NCI-H1048 (cell line): ENCODE measurements at regions not wholly inside any gene's neighbourhood (a gene's known extent, or its start where the extent isn't known, plus 50 kb on each side); places are given as distances from the start of the nearest gene placed in this dataset.

Experiments
- DNase-seq: peaks from one replicate; lab custom pipeline; 2025; lab: John Stamatoyannopoulos, UW

DNA sequence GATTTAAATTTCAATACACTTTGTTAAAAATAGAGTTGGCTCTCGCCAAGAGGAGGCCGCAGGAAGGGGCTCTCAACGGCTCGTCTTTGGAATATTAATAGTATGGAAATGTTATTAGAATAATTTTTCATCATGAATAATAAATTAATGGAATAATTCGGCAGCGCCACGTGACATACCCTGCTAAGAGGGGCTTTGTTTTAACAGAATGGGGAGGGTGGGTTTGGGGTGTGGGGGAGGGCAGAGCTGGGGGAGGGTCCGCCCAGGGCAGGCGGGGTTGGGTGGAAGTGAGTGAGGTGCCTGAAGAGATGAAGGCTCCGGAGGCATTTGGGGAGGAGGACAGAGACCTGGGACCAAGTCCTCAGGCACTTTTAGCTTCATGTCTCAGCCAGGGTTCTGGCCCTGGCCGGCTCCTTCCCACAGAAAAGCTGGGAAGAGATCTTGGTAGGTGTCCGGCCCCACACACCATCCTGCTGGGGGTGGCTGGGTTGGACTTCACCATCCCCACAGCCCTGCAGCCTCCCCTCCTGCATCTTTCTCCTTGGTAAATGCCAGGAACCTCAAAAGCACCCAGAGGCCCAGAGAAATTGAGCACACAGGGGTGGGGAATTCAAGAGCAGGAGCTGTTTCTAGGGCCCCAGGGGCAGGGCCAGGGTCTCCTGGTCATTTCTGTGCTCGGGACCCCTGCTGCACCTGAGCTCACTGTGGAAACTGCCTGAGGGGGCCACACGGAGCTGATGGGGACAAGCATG is 93.6 kb upstream of the BHLHE23 start:
- DNase-seq, result no peak

DNA sequence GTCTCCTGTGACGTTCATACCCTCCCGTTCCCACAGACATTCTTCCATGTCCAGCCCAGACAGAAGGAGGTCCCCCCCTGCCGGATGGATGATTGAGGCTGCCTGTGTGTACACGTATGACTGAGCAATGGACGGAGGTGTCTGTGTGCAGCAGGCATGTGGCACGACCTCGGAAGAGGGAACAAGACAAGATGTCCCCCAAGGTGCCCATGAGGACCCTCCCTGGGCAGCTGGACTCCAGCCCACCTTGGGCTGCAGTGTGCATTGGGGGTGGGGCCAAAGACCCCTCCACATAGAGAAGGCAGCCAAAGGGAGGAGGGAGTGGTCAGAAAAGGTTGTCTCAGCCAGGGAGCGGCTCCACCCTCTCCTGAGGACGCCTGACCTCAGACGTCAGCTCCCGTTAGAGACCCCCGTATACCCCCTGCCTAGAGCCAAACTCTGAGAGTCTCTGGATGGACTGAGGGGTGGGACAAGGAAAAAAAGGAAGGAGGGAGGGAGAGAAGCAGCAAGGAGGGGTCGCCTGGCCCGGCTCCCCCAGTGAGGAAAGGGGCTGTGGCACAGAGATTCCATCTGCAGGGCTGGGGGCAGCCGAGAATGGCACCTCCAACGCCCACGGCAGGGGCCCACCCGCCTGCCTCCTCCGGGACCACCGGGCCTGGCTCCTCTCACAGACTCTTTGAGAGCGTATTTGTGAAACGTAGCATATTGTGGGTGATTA is 92.9 kb upstream of the BHLHE23 start:
- DNase-seq, result no peak

DNA sequence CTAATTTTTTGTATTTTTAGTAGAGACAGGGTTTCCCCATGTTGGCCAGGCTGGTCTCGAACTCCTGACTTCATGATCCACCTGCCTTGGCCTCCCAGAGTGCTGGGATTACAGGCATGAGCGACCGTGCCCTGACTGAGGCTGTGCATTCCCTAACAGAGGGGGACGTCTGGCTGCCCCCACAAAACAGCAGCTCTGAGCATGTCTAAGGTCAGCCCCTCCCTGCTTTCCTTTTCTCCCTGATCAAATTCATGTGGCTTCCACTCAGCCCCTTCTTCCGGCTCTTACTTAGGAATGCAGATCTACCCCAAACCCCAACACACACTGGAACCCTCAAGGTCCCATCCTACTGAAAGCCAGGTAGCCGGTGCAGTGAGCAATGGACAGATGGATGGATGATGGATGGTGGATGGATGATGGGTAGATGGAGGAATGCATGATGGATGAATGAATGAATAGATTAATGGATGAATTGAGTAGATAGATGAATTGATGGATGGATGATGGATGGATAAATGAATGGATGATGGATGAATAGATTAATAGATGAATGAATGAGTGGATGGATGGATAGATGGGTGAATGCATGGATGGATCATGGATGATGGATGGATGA is 91.5 kb upstream of the BHLHE23 start:
- DNase-seq, result no peak

DNA sequence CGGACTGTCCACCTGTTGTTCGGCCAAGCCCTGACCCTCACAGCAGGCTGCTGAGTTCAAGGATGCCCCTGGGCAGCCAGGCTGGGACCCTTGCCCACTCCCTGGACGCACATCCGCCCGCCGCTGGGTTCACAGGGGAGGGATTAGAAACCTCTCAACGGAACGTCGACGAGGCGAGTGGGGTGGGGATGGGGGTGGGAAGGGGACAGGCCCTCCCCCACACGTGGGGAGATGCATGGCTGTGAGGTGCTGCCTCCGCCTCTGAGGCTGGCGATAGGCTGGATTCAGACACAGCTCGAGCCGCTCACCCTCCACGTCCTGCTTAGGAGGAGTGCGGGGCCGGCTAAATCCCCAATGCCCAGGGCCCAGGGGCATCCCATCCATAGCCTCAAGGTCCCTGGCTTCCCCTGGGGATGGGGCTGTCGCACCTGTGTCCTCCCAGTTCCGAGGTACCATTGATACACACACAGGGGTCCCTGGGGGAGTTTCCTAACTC is 90.6 kb upstream of the BHLHE23 start:
- no peak for DNase-seq

DNA sequence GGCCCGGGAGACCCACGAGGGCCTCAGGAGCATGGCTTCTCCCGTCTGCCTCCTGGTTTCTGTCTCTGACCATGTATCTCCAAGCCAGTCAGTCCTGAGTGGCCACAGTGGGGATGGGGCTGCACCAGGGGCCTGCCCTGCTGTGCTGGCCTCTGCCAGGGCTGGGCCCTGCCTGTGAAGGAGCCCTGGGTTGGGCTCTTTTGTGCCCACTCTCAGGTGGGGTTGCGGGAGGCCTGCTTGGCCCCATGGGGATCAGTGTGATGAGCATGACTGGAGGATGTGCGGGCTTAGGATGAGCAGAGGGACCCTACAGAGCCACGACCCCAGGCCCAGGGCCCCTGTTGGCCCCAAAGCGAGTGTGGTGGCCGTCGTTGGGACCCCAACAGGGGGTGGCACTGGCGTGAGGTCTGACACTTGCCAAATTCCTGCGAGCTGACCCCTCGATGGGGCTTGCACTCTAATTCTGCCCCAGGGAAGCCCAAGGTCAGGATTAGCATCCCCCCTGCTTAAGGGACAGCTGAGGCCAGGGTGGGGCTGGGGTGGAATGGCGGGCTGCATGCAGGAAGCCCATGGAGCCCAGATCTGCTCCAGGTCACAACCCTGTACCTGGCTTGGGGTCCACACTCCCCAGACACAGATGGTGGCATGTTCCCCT is 90.0 kb upstream of the BHLHE23 start:
- DNase-seq, result no peak

DNA sequence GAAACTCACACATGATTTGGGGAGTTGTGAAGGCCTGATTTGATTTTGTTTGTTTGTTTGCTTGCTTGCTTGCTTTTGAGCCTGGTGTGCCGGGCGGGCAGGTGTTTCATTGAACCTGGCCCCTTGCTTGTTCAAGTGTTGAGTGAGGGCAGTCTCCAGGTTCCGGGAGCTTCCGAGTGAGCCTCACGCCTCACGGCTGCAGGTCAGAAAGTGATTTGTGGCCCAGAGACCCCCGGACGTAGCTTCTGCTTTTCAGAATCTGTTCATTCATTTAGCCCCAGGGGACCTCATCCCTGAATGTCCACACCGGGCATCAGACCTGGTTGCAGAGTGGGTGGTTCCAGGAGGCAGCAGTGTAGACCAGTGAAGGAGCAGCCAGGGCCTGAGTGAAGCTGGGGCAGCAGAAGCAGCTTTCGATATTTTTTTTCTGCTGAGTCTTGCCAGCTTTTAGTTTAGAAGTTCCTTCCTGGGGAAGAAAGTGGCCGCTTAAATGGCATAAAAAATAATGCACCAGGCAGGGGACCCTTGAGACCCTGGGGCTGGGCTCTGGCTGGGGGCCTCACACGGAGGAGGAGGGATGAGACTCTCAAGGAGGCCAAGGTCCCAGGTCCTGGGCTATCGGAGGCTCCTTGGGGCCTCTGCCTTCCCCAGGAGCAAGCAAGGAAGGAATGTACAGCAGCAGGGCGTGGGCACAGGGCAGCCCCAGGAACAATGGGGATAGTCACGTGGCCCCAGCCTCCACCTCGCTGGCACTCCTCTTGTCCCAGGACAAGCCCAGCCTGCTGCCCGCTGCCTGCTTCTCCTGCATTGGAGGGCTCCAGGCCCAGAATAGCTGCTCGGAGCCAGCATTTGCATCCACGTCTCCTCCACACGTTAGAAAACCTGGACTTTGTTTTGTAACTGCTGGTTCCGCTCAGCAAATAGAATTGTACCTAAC is 89.2 kb upstream of the BHLHE23 start:
- no peak for DNase-seq

DNA sequence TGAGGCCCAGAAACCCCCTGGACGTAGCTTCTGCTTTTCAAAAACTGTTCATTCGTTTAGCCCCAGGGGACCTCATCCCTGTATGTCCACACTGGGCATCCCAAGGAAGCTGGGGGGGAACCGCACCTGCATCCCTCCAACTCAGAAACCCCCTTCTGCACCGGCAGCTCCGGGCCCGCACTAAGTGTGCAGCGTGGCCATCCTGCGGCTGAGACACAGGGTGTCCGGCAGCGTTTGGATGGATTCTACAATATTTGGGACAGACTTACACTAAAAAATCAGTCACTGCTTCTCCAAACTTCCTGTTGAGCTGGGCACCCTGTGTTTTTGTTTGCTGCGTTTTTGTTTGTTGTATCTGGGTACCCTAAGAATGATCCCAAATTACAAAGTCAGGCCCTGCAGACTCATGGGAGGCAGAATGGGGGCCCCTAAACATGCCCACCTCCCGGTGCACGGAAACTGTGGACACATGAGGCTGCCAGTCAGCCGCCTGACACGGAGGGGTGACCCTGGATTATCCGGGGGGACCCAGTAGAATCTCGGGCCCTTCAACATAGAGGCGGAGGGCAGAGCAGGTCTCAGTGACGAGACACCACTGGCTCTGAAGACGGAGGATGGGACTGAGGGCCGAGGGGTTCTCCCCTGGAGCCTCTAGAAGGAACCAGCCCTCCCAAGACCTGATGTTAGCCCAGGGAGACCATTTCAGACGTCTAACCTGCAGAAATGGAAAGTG is 88.2 kb upstream of the BHLHE23 start:
- no peak for DNase-seq

DNA sequence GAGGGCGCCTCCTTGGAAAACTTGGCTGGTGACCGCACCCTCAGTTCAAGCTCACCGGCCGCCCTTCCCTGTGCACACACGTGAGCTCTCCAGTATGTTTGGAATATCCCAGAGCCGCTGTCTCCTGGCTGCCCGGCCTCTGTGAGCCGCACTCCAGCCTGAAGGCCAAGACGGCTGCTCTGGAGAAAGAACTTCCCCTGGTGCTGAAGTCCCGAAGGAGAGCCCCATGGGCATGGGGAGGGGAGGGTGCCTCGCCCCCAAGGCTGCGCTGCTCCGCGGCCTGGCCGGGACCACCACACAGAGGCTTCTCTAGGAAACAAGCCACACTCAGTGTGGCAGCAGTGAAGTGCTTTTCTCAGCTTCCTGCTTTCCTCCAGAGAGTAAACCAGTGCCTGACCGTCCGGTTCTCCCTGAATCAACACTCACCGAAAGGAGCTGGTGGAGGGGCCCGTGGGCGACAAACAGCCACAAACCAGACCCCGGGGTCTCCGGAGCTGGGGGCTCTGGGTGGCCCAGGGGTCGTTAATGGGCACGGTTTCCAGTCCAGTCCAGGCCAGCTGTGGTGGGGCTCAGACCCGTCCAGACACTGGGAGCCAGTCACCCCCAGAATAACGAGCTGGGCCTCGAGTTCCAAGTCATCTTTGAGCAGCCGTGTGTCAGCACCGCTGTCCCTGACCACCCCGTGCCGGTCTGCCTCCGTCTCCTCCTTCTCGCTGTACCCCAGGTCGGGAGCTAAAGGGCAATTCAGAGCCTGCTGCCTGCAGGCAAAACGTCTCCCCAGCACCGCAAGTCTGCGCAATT is 87.4 kb upstream of the BHLHE23 start:
- DNase-seq, result no peak

DNA sequence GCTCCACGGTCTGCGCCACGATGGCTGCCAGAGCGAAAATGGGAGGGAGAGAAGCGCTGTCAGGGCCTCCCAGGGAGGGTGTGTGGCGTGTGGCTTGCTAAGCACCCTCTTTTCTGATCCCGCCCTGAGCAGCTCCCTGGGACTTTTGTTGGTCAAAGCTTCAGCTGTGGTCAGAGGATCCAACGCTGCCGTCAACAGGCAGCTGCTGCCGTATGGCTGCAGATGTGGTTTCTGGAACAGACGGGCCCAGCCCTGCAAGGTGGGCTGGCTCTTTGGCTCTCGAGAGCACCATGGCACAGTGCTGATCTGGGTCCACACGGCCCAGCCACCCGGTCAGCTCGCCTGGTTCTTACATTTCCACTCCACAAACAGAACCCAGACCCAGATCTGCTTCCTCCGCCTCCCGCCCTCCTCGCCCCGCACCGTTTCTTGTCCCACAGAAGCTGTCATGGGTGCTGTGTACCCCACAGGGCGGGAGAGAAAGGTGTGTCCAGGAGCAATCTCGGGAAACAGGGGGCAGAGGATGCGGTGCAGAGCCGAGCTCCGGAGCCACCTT is 86.0 kb upstream of the BHLHE23 start:
- no peak for DNase-seq

DNA sequence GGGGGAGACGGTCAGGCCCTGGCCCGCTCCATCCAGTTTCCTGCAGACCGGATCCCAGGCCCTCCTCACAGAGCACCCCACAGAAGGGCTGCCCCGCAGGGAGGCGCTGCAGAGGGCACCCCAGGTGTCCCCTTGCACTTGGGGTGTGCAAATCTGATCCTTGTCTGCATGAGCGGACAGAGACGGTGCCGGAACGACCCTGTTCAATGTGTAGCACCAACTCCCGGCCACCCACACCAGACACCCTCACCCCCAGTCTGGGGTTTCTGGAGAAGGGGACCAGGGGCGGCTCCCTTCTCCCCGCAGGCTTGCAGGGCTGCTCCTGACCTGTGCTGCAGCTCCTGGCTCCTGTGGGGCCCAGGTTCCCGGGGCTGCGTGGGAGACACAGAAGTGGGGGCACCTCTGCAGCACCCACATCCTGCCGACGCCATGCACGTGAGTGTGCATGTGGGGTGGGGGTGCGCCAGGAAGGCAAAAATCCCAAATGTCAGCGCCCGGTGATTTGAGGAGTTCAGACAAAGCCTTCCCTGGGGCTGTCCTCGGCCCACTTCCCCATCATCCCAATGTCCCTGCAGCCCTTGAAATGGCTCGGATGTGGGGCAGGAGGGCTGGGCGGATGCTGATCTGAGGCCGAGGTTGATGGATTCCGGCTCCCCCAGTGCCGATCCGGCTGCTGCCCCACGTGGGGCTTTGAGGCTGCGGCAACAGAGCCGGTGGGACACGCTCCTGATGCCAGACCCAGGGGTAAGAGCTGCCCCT is 85.3 kb upstream of the BHLHE23 start:
- no peak for DNase-seq

DNA sequence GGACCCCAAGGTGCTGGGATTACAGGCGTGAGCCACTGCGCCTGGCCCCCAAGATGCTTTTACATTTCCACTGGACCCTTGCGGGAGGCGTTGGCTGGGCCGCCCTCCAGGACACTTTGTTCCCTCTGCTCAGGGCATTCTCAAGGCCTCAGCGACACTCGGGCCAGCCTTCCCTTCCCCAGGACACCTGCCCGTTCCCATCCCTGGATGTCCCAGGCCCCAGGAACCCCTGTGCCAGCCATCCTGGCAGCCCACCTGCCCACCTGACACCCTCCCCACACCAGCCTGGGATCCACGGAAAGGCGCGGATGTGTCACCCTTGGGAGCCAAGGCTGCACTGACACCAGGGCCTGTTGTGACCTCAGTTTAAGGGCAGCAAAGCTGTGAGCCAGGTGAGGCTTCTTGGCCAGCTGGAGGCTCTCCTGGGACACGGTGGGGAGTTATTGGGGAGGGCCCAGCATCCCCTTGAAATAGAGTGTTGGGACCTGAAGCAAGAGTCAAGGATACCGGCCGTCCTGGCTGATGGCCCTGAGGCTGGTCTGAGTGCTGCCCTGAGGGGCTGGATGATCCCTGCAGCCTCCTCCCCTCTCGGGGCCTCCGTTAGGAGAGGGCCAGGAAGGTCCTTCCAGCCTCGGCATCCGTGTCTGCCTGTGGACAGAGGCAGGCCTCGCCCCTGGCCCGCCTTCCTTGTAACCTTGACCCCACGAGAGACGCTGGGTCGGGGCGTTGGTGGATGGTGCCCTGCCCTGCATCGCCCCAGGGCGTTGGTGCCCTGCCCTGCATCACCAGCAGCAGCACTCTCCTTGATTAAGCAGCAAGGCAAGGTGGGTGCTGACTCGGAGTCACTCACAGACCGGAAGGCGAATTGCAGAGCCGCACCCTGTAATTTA is 84.2 kb upstream of the BHLHE23 start:
- DNase-seq, result no peak

DNA sequence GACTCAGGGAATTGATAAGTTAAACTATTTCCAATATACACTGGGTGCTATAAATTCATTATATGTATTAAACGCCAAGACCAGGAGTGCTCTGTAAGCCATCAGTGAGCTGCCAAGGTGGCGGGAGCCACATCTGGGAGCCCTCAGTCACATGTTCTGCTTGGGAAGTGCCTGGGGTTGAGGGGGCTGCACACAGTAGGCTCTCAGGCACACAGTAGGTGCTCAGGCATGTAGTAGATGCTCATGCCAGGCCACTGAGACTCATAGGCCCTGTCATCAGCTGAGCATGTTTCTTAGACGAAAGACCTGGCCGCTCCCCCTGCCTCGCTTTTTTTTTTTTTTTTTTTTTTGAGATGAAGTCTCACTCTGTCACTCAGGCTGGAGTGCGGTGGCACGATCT is 83.3 kb upstream of the BHLHE23 start:
- DNase-seq, result no peak

DNA sequence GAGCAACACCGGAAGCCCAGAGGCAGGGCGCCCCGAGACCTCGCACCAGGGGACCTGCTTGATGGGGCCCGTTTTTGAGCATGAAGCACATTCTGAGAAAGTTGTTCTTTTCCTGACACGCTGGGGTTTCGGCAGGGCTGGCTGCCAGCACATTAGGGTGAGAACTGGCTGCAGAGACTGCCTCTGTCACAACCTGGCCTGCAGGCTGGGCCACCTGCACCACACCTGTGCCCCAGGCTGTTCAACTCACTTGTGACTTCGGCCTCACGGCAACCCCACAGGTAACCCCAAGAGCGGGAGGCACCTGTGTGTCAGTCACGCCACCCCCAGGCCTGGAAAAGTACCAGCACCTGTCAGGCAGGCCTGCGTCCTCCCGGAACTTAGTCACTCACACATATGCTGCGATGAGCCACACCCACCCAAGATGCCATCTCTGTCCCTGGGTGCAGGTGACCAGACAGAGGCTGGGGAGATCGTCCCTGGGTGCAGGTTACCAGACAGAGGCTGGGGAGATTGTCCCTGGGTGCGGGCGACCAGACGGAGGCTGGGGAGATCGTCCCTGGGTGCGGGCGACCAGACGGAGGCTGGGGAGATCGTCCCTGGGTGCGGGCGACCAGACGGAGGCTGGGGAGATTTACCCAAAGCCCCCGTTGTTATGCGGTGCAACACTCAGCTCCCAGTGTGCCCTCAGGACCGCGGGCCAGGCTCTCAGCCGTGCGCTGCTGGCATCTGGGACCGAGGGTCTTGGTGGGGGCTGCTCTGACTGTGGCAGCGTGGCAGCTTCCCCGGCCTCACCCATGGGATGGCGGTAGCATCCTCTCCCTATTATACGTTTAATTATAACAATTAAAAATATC is 82.5 kb upstream of the BHLHE23 start:
- no peak for DNase-seq

DNA sequence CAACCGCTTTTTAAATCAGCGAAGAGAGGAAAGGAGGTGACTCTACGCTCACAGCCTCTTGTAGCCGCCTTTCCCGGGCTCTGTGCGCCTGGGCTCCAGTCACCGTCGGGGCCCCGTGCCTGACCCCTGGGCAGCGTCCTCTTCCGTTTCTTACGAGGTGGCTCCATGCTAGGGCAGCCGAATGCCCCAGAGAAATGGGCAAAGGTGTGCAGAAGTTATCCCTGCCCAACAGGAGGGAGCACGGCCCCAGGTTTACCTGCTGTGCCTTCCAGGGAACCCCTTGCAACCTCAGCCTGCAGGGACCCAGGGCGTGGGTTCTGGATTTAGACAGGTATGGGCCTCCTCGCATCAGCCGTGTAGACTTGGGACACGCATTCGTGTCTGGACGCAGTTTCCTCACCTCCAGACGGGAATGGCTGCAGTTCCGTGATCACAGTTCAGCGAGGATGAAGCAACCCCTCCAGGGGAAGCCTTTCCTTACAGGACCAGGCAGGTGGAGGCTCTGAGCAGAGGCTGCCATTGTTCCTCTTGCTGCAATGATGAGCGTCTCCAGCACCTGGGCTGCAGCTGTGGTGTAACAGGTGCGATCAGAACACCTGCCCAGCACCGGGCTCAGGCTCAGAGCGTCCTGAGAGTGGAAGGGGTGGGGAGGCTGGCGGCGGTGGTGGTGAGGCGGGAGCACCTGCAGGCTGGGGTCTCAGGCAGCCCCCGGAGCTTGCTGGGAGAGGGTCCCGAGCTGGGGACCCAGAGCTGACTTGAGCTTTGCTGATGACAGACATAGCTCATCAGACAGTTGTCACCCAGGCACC is 81.3 kb upstream of the BHLHE23 start:
- no peak for DNase-seq

DNA sequence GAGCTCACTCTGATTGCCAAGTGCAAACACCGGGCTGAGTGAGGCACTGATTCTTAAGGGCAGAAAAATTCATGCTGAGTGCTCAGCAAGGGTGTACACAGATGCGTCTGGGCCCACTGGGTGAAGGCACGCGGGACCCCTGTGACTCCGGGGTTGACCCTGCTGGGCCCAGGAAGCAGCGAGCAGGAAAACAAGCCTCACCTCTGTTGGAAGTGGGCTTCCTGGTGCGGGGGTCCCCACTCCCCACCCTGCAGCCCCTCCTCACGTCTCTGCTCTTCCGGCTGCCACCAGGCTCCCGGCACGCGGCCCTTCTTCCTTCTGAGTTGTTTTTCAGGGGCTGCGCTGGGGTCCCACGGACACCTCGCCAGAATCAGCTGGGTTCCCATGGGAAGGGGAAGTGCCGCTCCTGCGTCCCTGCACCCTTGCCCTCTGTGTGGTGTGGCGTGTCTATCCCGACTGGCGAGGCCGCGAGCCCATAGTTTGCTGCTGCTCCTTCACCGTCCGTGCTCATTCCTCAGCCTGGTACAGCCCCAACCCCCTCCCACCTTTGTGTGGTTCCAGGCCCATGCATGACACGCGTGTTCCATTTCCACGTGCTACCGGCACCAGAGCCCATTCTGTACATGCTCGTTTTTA is 80.6 kb upstream of the BHLHE23 start:
- no peak for DNase-seq
